Neuronal stem cell (in vitro differentiated cells): ENCODE measurements at regions not wholly inside any gene's neighbourhood (a gene's known extent, or its start where the extent isn't known, plus 50 kb on each side); places are given as distances from the start of the nearest gene placed in this dataset.

Experiments
- DNase-seq: peaks from one replicate; pipeline ENCODE4 v3.0.0-alpha.2; 2013; ENCODE audit warnings: low spot score
- H2AFZ ChIP-seq: one replicate; pipeline ENCODE4 v1.6.1; 2013; ENCODE audit warnings: mild to moderate bottlenecking, low read length, inconsistent platforms
- H2AK5ac ChIP-seq: 2 replicates; pipeline ENCODE4 v1.6.1; 2013; ENCODE audit warnings: low read depth, mild to moderate bottlenecking, inconsistent platforms, low read length, moderate library complexity, mixed read lengths
- H2BK120ac ChIP-seq: 2 replicates; pipeline ENCODE4 v1.6.1; 2013; ENCODE audit warnings: low read depth, mild to moderate bottlenecking, inconsistent platforms, low read length, moderate library complexity, mixed read lengths
- H2BK12ac ChIP-seq: one replicate; pipeline ENCODE4 v1.6.1; 2013; ENCODE audit warnings: low read length, inconsistent platforms
- H2BK15ac ChIP-seq: 2 replicates; pipeline ENCODE4 v1.6.1; 2013; ENCODE audit warnings: mild to moderate bottlenecking, low read length, inconsistent platforms, mixed read lengths
- H2BK5ac ChIP-seq: one replicate; pipeline ENCODE4 v1.6.1; 2013; ENCODE audit warnings: inconsistent platforms, mild to moderate bottlenecking, low read length, moderate library complexity
- H3K14ac ChIP-seq: one replicate; pipeline ENCODE4 v1.6.1; 2013; ENCODE audit warnings: low read length, inconsistent platforms
- H3K18ac ChIP-seq: 2 replicates; pipeline ENCODE4 v1.6.1; 2013; ENCODE audit warnings: low read length, inconsistent platforms
- H3K23ac ChIP-seq: 2 replicates; pipeline ENCODE4 v1.6.1; 2013; ENCODE audit warnings: low read depth, mild to moderate bottlenecking, mixed read lengths, low read length, inconsistent platforms; ENCODE audit not compliant: poor library complexity
- H3K27ac ChIP-seq: replicated peaks from 3 replicates; pipeline ENCODE4 v1.5.1; 2013; ENCODE audit warnings: low read length, inconsistent platforms
- H3K27me3 ChIP-seq, 3 experiments: 2 replicates each; pipeline ENCODE4 v1.6.1; 2013; ENCODE audit warnings: low read length in 3 of 3, mild to moderate bottlenecking in 2 of 3, inconsistent platforms in 1 of 3, low read depth in 1 of 3, mixed read lengths in 1 of 3, moderate library complexity in 1 of 3; ENCODE audit not compliant: control insufficient read depth in 3 of 3, insufficient read depth in 3 of 3
- H3K36me3 ChIP-seq, 2 donors: replicated peaks in 1 of 2; 2 replicates each; pipeline ENCODE4 v1.6.1; 2013; ENCODE audit warnings: low read length in 2 of 2; ENCODE audit not compliant: control insufficient read depth in 2 of 2, insufficient read depth in 2 of 2
- H3K4ac ChIP-seq: 2 replicates; pipeline ENCODE4 v1.6.1; 2013; ENCODE audit warnings: inconsistent platforms, mild to moderate bottlenecking, low read length, moderate library complexity
- H3K4me1 ChIP-seq, 2 donors: 1 replicate in 1 of 2; 2 replicates in 1 of 2; pipeline ENCODE4 v1.6.1; 2013; ENCODE audit warnings: low read length in 2 of 2, low read depth in 1 of 2; ENCODE audit not compliant: control insufficient read depth in 2 of 2, insufficient read depth in 1 of 2
- H3K4me2 ChIP-seq: one replicate; pipeline ENCODE4 v1.6.1; 2013; ENCODE audit warnings: mild to moderate bottlenecking, low read length, inconsistent platforms; ENCODE audit not compliant: insufficient read depth, poor library complexity, severe bottlenecking
- H3K4me3 ChIP-seq, 2 donors: 2 replicates each; pipeline ENCODE4 v1.5.1; 2013; ENCODE audit warnings: low read length in 2 of 2, mild to moderate bottlenecking in 2 of 2, inconsistent platforms in 1 of 2, moderate library complexity in 1 of 2
- H3K79me1 ChIP-seq: one replicate; pipeline ENCODE4 v1.6.1; 2013; ENCODE audit warnings: low read depth, mild to moderate bottlenecking, inconsistent platforms, low read length, moderate library complexity
- H3K9ac ChIP-seq: one replicate; pipeline ENCODE4 v1.6.1; 2013; ENCODE audit warnings: mild to moderate bottlenecking, low read depth, low read length, inconsistent platforms; ENCODE audit not compliant: poor library complexity
- H3K9me3 ChIP-seq, 2 donors: replicated peaks in 1 of 2; 2 replicates each; pipeline versions ENCODE3 to v1.6.1; 2013; ENCODE audit warnings: low read length in 2 of 2, mild to moderate bottlenecking in 2 of 2, inconsistent platforms in 1 of 2, low read depth in 1 of 2, mixed read lengths in 1 of 2, moderate library complexity in 1 of 2; ENCODE audit not compliant: control insufficient read depth in 2 of 2, insufficient read depth in 1 of 2
- H4K8ac ChIP-seq: one replicate; pipeline ENCODE4 v1.6.1; 2013; ENCODE audit warnings: low read depth, mild to moderate bottlenecking, inconsistent platforms, low read length, moderate library complexity
- H4K91ac ChIP-seq: one replicate; pipeline ENCODE4 v1.6.1; 2013; ENCODE audit warnings: low read length, low read depth, mild to moderate bottlenecking, inconsistent platforms; ENCODE audit not compliant: poor library complexity
- WGBS, 2 donors: extraction: QIAGEN DNeasy Blood & Tissue Kit; methylation state at CpG; one replicate each; pipeline ENCODE4 v1.1.7; 2013; ENCODE audit warnings: missing lambda C conversion rate in 2 of 2, mixed read lengths in 1 of 2; ENCODE audit not compliant: insufficient read length in 2 of 2, insufficient replicate concordance in 1 of 2; ENCODE audit errors: extremely low coverage in 2 of 2; 5-methylcytosine and 5-hydroxymethylcytosine counted together

DNA sequence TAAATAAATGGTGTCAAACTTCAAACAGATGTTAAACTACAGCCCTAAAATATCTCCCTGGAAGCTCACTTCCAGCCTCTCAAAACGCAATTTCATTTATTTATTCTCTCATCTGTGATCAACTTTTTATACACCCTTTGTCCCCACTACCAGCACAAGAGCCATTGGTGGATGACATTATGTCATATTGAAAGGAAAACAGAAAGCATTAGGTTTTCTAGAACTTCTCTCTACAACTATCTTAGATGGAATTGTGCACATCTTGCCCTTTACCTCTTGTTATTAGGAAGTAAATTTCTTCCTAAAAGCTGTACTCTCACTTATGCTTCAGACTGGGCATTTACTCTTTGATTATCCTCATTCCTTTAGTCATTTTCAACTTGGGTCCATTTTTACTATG lies 771.2 kb upstream of the GJE1 start:
- peaks cover 0 to 7% of the 10 kb centered on the region in 2 donors for H3K4me1 ChIP-seq
- no peak overlapping the region for H3K27ac ChIP-seq
- H3K9ac ChIP-seq, result no peak overlapping the region
- no peak overlapping the region for H3K14ac ChIP-seq
- H4K91ac ChIP-seq, result no peak overlapping the region
- H3K36me3 ChIP-seq, result no peaks in the 10 kb centered on the region
- no peaks in the 10 kb centered on the region for H3K79me1 ChIP-seq
- no peak overlapping the region for H3K4ac ChIP-seq
- H3K4me2 ChIP-seq, result no peak overlapping the region
- no peak overlapping the region for H3K4me3 ChIP-seq
- no peak for DNase-seq
- no peak overlapping the region for H4K8ac ChIP-seq
- no peaks in the 10 kb centered on the region for H3K27me3 ChIP-seq
- H2BK5ac ChIP-seq, result no peak overlapping the region
- no peak overlapping the region for H3K23ac ChIP-seq
- no peak overlapping the region for H2AK5ac ChIP-seq
- no peaks in the 10 kb centered on the region for H3K9me3 ChIP-seq
- no peak overlapping the region for H2BK12ac ChIP-seq
- H2BK120ac ChIP-seq, result no peak overlapping the region
- no peak overlapping the region for H2BK15ac ChIP-seq
- WGBS, 2 donors, result no CpG with 5 or more reads among the region's 1 CpG
- H3K18ac ChIP-seq, result no peak overlapping the region
- peak overlapping the region; percentile 23 for H2AFZ ChIP-seq

- Histone ChIP-seq H3K27me3 (no peaks in the 10 kb centered on the region), H3K9me3 (no peaks in the 10 kb centered on the region), H3K18ac (no peak overlapping the region), H3K4me1 (peaks cover 0 to 7% of the 10 kb centered on the region in 2 donors), H3K36me3 (no peaks in the 10 kb centered on the region), H3K9ac (no peak overlapping the region), H3K14ac (no peak overlapping the region), H3K23ac (no peak overlapping the region), H2BK12ac (no peak overlapping the region), H3K27ac (no peak overlapping the region), H2BK5ac (no peak overlapping the region), H2AFZ (peak overlapping the region; percentile 80), H4K91ac (no peak overlapping the region), H4K8ac (no peak overlapping the region), H3K4me3 (peak overlapping the region in 1 of 2 donors; percentile 11), H3K4me2 (no peak overlapping the region), H2BK15ac (no peak overlapping the region), H3K79me1 (no peaks in the 10 kb centered on the region), H3K4ac (no peak overlapping the region), H2AK5ac (no peak overlapping the region), H2BK120ac (no peak overlapping the region)
- no CpG with 5 or more reads among the region's 5 CpGs for WGBS, 2 donors
- DNase-seq, result no peak
Observed at GRCh38 chr6:141359953-141360352, 772.8 kb upstream of the GJE1 start.

DNA sequence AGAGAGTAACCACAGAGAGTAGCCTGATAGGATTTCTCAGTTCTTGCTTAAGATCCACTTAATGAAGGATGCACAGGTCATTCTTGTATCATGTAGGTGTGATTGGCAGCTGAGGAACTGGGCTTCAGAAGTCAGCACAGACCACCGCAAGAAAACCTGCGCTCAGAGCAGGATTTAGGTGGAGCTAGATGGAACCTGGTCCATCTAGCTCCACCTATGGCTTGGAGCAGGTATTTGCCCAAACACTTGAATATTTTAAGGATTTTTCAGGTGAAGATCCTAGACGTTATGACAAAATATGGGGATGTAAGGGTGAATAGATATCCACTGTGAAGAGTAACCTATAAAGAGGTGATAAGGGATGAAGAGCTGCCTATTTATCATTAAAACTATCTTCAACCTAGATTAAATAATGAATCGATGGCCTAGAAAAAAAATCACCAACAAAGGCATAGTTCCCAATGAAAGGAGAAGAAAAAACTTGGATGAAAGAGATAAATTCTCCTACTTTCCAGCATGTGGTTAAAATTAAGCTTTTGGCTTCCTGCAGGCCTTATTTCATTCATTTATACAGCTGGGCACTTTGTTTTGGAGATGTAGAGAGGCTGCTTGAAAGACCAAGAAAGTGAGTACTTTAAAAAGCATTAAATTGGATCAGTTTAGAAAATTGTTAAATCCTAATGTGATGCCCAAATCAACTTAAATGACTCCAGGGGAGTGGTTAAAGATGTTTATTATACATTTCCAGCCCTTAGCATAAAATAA lies 778.4 kb upstream of the GJE1 start:
- H3K4me3 ChIP-seq, result no peak overlapping the region
- no peak overlapping the region for H3K18ac ChIP-seq
- WGBS, 2 donors, result no CpG with 5 or more reads among the region's 4 CpGs
- no peaks in the 10 kb centered on the region for H3K79me1 ChIP-seq
- H3K14ac ChIP-seq, result no peak overlapping the region
- no peak overlapping the region for H3K4me2 ChIP-seq
- no peaks in the 10 kb centered on the region for H3K36me3 ChIP-seq
- no peak overlapping the region for H4K91ac ChIP-seq
- no peaks in the 10 kb centered on the region for H3K9me3 ChIP-seq
- H3K4me1 ChIP-seq, result no peaks in the 10 kb centered on the region
- no peak overlapping the region for H3K9ac ChIP-seq
- no peak overlapping the region for H2BK12ac ChIP-seq
- no peak overlapping the region for H2BK120ac ChIP-seq
- no peak overlapping the region for H2AK5ac ChIP-seq
- no peak overlapping the region for H2BK5ac ChIP-seq
- H2BK15ac ChIP-seq, result no peak overlapping the region
- DNase-seq, result no peak
- H2AFZ ChIP-seq, result no peak overlapping the region
- no peak overlapping the region for H4K8ac ChIP-seq
- no peak overlapping the region for H3K27ac ChIP-seq
- H3K4ac ChIP-seq, result no peak overlapping the region
- no peak overlapping the region for H3K23ac ChIP-seq
- H3K27me3 ChIP-seq, result no peaks in the 10 kb centered on the region

GRCh38 chr6:141351721-141352120 lies 781.0 kb upstream of the GJE1 start:
- Histone ChIP-seq H3K27me3 (no peaks in the 10 kb centered on the region), H3K27ac (no peak overlapping the region)

More at GRCh38 chr6:141351721-141352120, 781.0 kb upstream of the GJE1 start:
- Histone ChIP-seq H4K91ac (no peak overlapping the region), H3K9ac (no peak overlapping the region), H3K9me3 (no peaks in the 10 kb centered on the region), H2AK5ac (no peak overlapping the region), H2BK15ac (no peak overlapping the region), H2BK5ac (no peak overlapping the region), H3K36me3 (no peaks in the 10 kb centered on the region), H2BK12ac (no peak overlapping the region), H3K4me3 (no peak overlapping the region), H2BK120ac (no peak overlapping the region), H3K4ac (no peak overlapping the region), H3K23ac (no peak overlapping the region), H3K79me1 (no peaks in the 10 kb centered on the region), H3K14ac (no peak overlapping the region), H3K4me1 (no peaks in the 10 kb centered on the region), H3K18ac (no peak overlapping the region), H4K8ac (no peak overlapping the region), H2AFZ (no peak overlapping the region), H3K4me2 (no peak overlapping the region)
- no CpG with 5 or more reads among the region's 1 CpG for WGBS, 2 donors
- no peak for DNase-seq
